K562 (cell line): ENCODE measurements at regions not wholly inside any gene's neighbourhood (a gene's known extent, or its start where the extent isn't known, plus 50 kb on each side); places are given as distances from the start of the nearest gene placed in this dataset.

Source experiments
- ATAC-seq: fragments of 200-7000 bp; cut with Tn5 transposase; 3 replicates; pipeline ENCODE4 v1.9.1; 2020; ENCODE audit warnings: moderate library complexity
- BruUV-seq: library from RNA; stranded (reverse); fragments of 400-500 nt; replicated peaks from 2 replicates; lab custom pipeline; 2021; lab: Mats Ljungman, UMichigan
- CTCF ChIA-PET: fragments of 300-600 bp; formaldehyde crosslinking; extraction: SDS; loops from one replicate; lab custom pipeline; 2021; ENCODE audit warnings: low intra/inter-chr PET ratio; lab: Yijun Ruan, JAX
- POLR2A ChIA-PET: fragments of 300-600, 350-650 bp; sonication (Branson Sonifier 250); formaldehyde crosslinking; extraction: SDS; loops from one replicate; lab custom pipeline; 2021; ENCODE audit warnings: antibody characterized with exemption, inconsistent platforms; lab: Yijun Ruan, JAX
- DNase-seq, 4 experiments: peaks; one replicate each; pipeline versions ENCODE4 v3.0.0 to v3.0.0-alpha.2; 2011 to 2018; ENCODE audit warnings: low spot score in 3 of 4, mixed read lengths in 3 of 4; ENCODE audit errors: extremely low read depth in 1 of 4
- FAIRE-seq: peaks from 2 replicates; lab custom pipeline; 2011; peaks lifted over from hg19 to GRCh38; lab: Jason Lieb, UNC
- H2AFZ ChIP-seq: 2 replicates; pipeline ENCODE4 v1.6.0; 2011; ENCODE audit warnings: low read depth, low read length, control low read depth, inconsistent platforms
- H3K27ac ChIP-seq: fragments of 200-600 bp; 3 replicates; pipeline ENCODE4 v1.8.0; 2011; ENCODE audit warnings: low read depth, mild to moderate bottlenecking, control low read depth, inconsistent platforms, low read length, moderate library complexity, mixed read lengths; ENCODE audit errors: extremely low read depth
- H3K27me3 ChIP-seq, 2 experiments: fragments of 300-600 bp in 1 of 2; 2 replicates in 1 of 2; 3 replicates in 1 of 2; pipeline versions ENCODE4 v1.6.0 to v1.8.0; 2011; ENCODE audit warnings: inconsistent platforms in 2 of 2, low read length in 2 of 2, mild to moderate bottlenecking in 1 of 2, mixed read lengths in 1 of 2, moderate library complexity in 1 of 2; ENCODE audit not compliant: control insufficient read depth in 2 of 2, insufficient read depth in 2 of 2
- H3K36me3 ChIP-seq: fragments of 300-600 bp; 3 replicates; pipeline ENCODE4 v1.8.0; 2011; ENCODE audit warnings: mild to moderate bottlenecking, low read length, inconsistent platforms; ENCODE audit not compliant: control insufficient read depth, insufficient read depth
- H3K4me1 ChIP-seq, 2 experiments: fragments of 200-600 bp in 1 of 2; replicated peaks in 1 of 2; 2 replicates in 1 of 2; 3 replicates in 1 of 2; pipeline versions ENCODE4 v1.5.1 to v1.8.0; 2011; ENCODE audit warnings: inconsistent platforms in 2 of 2, low read length in 2 of 2, mild to moderate bottlenecking in 1 of 2, mixed read lengths in 1 of 2, moderate library complexity in 1 of 2; ENCODE audit not compliant: control insufficient read depth in 2 of 2, insufficient read depth in 2 of 2
- H3K4me2 ChIP-seq: 2 replicates; pipeline ENCODE4 v1.6.1; 2011; ENCODE audit warnings: low read length, control low read depth, inconsistent platforms, mixed read lengths; ENCODE audit not compliant: insufficient read depth
- H3K4me3 ChIP-seq: fragments of 200-600 bp; sonication (generic), shearing (Covaris generic); 2 replicates; pipeline ENCODE4 v1.5.1; 2016; ENCODE audit warnings: control low read depth, inconsistent platforms
- H3K79me2 ChIP-seq: fragments of 200-600 bp; 3 replicates; pipeline ENCODE4 v1.8.0; 2011; ENCODE audit warnings: low read length, inconsistent platforms; ENCODE audit not compliant: control insufficient read depth, insufficient read depth
- H3K9ac ChIP-seq, 2 experiments: 2 replicates each; pipeline versions ENCODE4 v1.6.0 to v1.6.1; 2011; ENCODE audit warnings: low read depth in 2 of 2, low read length in 2 of 2, control low read depth in 1 of 2, inconsistent platforms in 1 of 2, mild to moderate bottlenecking in 1 of 2, mixed read lengths in 1 of 2; ENCODE audit not compliant: insufficient read depth in 1 of 2
- H3K9me1 ChIP-seq: one replicate; pipeline ENCODE4 v1.6.0; 2011; ENCODE audit warnings: inconsistent platforms, mild to moderate bottlenecking, low read length, moderate library complexity; ENCODE audit not compliant: control insufficient read depth, insufficient read depth
- H3K9me3 ChIP-seq: replicated peaks from 2 replicates; pipeline ENCODE4 v1.5.1; 2011; ENCODE audit warnings: low read depth, low read length, inconsistent platforms; ENCODE audit not compliant: control insufficient read depth, insufficient read depth
- H4K20me1 ChIP-seq: replicated peaks from 2 replicates; pipeline ENCODE4 v1.6.1; 2011; ENCODE audit warnings: low read length, inconsistent platforms, mixed read lengths; ENCODE audit not compliant: control insufficient read depth, insufficient read depth
- BRCA1 ChIP-seq, 2 experiments: fragments of 450-650 bp in 1 of 2; sonication (generic) in 1 of 2; formaldehyde crosslinking in 1 of 2; IDR thresholded peaks; 2 replicates each; pipeline versions ENCODE4 v1.5.0 to v1.6.1; 2017 to 2020; ENCODE audit warnings: mild to moderate bottlenecking in 1 of 2, missing genetic modification reagents in 1 of 2
- BRD9 ChIP-seq: fragments of 450-650 bp; IDR thresholded peaks from 2 replicates; pipeline ENCODE4 v1.6.1; 2018; ENCODE audit warnings: low read depth; ENCODE audit not compliant: partially characterized antibody
- ERF ChIP-seq: fragments of 450-650 bp; formaldehyde crosslinking; IDR thresholded peaks from 2 replicates; pipeline ENCODE4 v1.4.0; 2020; ENCODE audit warnings: mild to moderate bottlenecking, mixed read lengths
- NCOA6 ChIP-seq: fragments of 450-650 bp; IDR thresholded peaks from 2 replicates; pipeline ENCODE4 v1.6.1; 2017; ENCODE audit warnings: mild to moderate bottlenecking
- POLR2AphosphoS2 ChIP-seq: IDR thresholded peaks from 2 replicates; pipeline ENCODE4 v1.6.1; 2012; ENCODE audit warnings: low read length, improper control_type of control experiment
- POLR3G ChIP-seq: IDR thresholded peaks from 2 replicates; pipeline ENCODE4 v1.6.1; 2011; ENCODE audit not compliant: insufficient read length, insufficient replicate concordance; ENCODE audit errors: extremely low read depth
- RAD21 ChIP-seq, 2 experiments: fragments of 250-450 bp in 1 of 2; fragments of 450-650 bp in 1 of 2; sonication (Bioruptor Pico) in 1 of 2; formaldehyde crosslinking in 1 of 2; IDR thresholded peaks in 1 of 2; conservative IDR thresholded peaks in 1 of 2; 2 replicates each; pipeline versions ENCODE4 v1.4.0 to v1.8.0; 2020 to 2022; ENCODE audit warnings: mild to moderate bottlenecking in 2 of 2, moderate library complexity in 1 of 2
- ZNF507 ChIP-seq: conservative IDR thresholded peaks from 2 replicates; pipeline ENCODE4 v1.6.1; 2017; ENCODE audit warnings: missing genetic modification characterization, missing compliant biosample characterization
- WGBS: fragments of 100-300 bp; shearing (Covaris generic); methylation state at CpG from one replicate; pipeline ENCODE4 v1.1.6; 2016; ENCODE audit warnings: low coverage, mixed read lengths; ENCODE audit not compliant: insufficient coverage; ENCODE audit errors: missing lambda C conversion rate; 5-methylcytosine and 5-hydroxymethylcytosine counted together
- in situ Hi-C: fragments of 300-500 bp; cut with MboI; formaldehyde crosslinking; loops from 4 replicates; pipeline ENCODE4 v1.15.0; 2018; ENCODE audit warnings: inconsistent platforms, mixed read lengths
- intact Hi-C: fragments of 100-400 bp; cut with micrococcal nuclease; formaldehyde crosslinking; loops from 2 replicates; pipeline ENCODE4 v1.14.2; 2022
- TF ChIP-seq, protein P1 (sequence below), 3 experiments: IDR thresholded peaks in 2 of 3; conservative IDR thresholded peaks in 1 of 3; 2 replicates each; pipeline ENCODE4 v1.5.1; 2011 to 2012; ENCODE audit warnings: low read length in 3 of 3, mild to moderate bottlenecking in 3 of 3, control low read depth in 2 of 3, improper control_type of control experiment in 1 of 3, inconsistent platforms in 1 of 3, low read depth in 1 of 3, mixed read lengths in 1 of 3, moderate library complexity in 1 of 3; ENCODE audit not compliant: insufficient read depth in 2 of 3
- TF ChIP-seq, protein P2 (sequence below): fragments of 450-650 bp; IDR thresholded peaks from 2 replicates; pipeline ENCODE4 v1.7.1; 2018; ENCODE audit warnings: mild to moderate bottlenecking, low read depth; ENCODE audit not compliant: partially characterized antibody
- TF ChIP-seq, protein P3 (sequence below): fragments of 450-650 bp; IDR thresholded peaks from 2 replicates; pipeline ENCODE4 v1.6.1; 2016
- TF ChIP-seq, protein P4 (sequence below): IDR thresholded peaks from 2 replicates; pipeline ENCODE4 v1.6.1; 2014; ENCODE audit warnings: antibody characterized with exemption

DNA sequence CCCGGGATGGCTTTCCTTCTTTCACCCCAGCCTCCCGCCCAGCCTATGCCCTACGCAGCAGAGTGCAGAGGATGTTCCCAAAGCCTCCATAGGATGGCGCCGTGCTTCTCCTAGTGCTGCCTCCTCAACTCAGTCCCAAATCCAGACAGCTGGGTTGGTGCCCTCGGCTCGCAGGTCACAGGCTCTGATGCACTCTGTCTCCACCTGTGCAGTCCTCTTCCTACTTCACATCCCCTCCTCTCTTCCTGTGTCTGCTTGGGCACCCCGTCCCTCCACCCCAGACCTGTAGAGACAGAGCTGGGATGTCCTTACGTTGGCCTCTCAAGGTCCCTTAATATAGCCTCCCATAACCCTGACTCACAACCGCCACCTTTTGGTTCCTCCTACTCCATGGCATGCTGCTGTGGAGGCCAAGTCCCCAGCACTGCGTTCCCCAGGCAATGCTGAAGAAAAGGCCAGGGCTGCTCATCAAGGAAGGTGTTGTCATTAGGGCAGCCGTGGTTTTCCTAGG is 314.4 kb downstream of the GADD45G start:
- H3K9ac ChIP-seq = no peak overlapping the region
- CTCF ChIA-PET = no interaction called here
- no peak for TF ChIP-seq ERF (CRISPR knock-in tag)
- TF ChIP-seq POLR3G = no peak
- TF ChIP-seq POLR2AphosphoS2 = no peak
- TF ChIP-seq NCOA6 = no peak
- TF ChIP-seq ZNF507 (tag) = no peak
- TF ChIP-seq, protein P1, sequence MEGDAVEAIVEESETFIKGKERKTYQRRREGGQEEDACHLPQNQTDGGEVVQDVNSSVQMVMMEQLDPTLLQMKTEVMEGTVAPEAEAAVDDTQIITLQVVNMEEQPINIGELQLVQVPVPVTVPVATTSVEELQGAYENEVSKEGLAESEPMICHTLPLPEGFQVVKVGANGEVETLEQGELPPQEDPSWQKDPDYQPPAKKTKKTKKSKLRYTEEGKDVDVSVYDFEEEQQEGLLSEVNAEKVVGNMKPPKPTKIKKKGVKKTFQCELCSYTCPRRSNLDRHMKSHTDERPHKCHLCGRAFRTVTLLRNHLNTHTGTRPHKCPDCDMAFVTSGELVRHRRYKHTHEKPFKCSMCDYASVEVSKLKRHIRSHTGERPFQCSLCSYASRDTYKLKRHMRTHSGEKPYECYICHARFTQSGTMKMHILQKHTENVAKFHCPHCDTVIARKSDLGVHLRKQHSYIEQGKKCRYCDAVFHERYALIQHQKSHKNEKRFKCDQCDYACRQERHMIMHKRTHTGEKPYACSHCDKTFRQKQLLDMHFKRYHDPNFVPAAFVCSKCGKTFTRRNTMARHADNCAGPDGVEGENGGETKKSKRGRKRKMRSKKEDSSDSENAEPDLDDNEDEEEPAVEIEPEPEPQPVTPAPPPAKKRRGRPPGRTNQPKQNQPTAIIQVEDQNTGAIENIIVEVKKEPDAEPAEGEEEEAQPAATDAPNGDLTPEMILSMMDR (IDR thresholded peaks at IDR 0.05 in 2 of 3, conservative IDR thresholded peaks at IDR 0.05 in 1 of 3; ENCODE audit: insufficient read depth in 2 of 3, low read depth in 1 of 3, low read length in 3 of 3) = peak; percentile 1 to 17 (median 9); a peak in 1 of 6 replicates
- TF ChIP-seq, protein P2, sequence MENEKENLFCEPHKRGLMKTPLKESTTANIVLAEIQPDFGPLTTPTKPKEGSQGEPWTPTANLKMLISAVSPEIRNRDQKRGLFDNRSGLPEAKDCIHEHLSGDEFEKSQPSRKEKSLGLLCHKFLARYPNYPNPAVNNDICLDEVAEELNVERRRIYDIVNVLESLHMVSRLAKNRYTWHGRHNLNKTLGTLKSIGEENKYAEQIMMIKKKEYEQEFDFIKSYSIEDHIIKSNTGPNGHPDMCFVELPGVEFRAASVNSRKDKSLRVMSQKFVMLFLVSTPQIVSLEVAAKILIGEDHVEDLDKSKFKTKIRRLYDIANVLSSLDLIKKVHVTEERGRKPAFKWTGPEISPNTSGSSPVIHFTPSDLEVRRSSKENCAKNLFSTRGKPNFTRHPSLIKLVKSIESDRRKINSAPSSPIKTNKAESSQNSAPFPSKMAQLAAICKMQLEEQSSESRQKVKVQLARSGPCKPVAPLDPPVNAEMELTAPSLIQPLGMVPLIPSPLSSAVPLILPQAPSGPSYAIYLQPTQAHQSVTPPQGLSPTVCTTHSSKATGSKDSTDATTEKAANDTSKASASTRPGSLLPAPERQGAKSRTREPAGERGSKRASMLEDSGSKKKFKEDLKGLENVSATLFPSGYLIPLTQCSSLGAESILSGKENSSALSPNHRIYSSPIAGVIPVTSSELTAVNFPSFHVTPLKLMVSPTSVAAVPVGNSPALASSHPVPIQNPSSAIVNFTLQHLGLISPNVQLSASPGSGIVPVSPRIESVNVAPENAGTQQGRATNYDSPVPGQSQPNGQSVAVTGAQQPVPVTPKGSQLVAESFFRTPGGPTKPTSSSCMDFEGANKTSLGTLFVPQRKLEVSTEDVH = no peak
- no peak for TF ChIP-seq BRD9
- no peak for TF ChIP-seq BRCA1 (IDR thresholded peaks at IDR 0.05)
- TF ChIP-seq BRCA1 (CRISPR knock-in tag; IDR thresholded peaks at IDR 0.05) = no peak
- 0 out of 4 replicates have a peak, but pooled peaks of 1 of the 2 experiments have one; percentile 15 for TF ChIP-seq RAD21 (CRISPR knock-in tag; conservative IDR thresholded peaks at IDR 0.05 in 1 of 2, IDR thresholded peaks at IDR 0.05 in 1 of 2)
- TF ChIP-seq, protein P3, sequence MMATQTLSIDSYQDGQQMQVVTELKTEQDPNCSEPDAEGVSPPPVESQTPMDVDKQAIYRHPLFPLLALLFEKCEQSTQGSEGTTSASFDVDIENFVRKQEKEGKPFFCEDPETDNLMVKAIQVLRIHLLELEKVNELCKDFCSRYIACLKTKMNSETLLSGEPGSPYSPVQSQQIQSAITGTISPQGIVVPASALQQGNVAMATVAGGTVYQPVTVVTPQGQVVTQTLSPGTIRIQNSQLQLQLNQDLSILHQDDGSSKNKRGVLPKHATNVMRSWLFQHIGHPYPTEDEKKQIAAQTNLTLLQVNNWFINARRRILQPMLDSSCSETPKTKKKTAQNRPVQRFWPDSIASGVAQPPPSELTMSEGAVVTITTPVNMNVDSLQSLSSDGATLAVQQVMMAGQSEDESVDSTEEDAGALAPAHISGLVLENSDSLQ = no peak
- TF ChIP-seq, protein P4, sequence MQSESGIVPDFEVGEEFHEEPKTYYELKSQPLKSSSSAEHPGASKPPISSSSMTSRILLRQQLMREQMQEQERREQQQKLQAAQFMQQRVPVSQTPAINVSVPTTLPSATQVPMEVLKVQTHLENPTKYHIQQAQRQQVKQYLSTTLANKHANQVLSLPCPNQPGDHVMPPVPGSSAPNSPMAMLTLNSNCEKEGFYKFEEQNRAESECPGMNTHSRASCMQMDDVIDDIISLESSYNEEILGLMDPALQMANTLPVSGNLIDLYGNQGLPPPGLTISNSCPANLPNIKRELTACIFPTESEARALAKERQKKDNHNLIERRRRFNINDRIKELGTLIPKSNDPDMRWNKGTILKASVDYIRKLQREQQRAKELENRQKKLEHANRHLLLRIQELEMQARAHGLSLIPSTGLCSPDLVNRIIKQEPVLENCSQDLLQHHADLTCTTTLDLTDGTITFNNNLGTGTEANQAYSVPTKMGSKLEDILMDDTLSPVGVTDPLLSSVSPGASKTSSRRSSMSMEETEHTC = no peak
- TF ChIP-seq, all 486 proteins: peak for 2
- in situ Hi-C loops = no loop called here
- Histone ChIP-seq H3K9me1 (no peaks in the 10 kb centered on the region), H3K9me3 (no peaks in the 10 kb centered on the region), H2AFZ (no peak overlapping the region), H4K20me1 (no peaks in the 10 kb centered on the region), H3K4me2 (no peak overlapping the region), H3K79me2 (no peaks in the 10 kb centered on the region), H3K36me3 (no peaks in the 10 kb centered on the region), H3K27ac (no peak overlapping the region), H3K4me3 (no peak overlapping the region), H3K27me3 (peaks cover 0 to 15% of the 10 kb centered on the region in 2 experiments; a peak in 2 of 5 replicates), H3K4me1 (no peaks in the 10 kb centered on the region; a peak in 1 of 5 replicates)
- DNase-seq (peak in 2 of 4 experiments; percentile 3 to 7), ATAC-seq (peak; percentile 60; the same call in 2 of the 3 replicates), FAIRE-seq (no peak)
- WGBS = 0% methylated on average over 7 of the region's 12 CpGs
- no TSS peak for BruUV-seq
- intact Hi-C loops = no loop called here
- POLR2A ChIA-PET = no interaction called here
